CD14-positive monocyte (primary cell): ENCODE measurements at regions not wholly inside any gene's neighbourhood (a gene's known extent, or its start where the extent isn't known, plus 50 kb on each side); places are given as distances from the start of the nearest gene placed in this dataset.
"Not testable (repeated sequence)": the region's sequence is repeated elsewhere in the genome, so short reads cannot be mapped to it uniquely, and the experiment has no call there.

Experiments used
- DNase-seq, 3 donors: peaks; one replicate each; pipeline ENCODE4 v3.0.0-alpha.2; 2011 to 2022
- H2AFZ ChIP-seq: 2 replicates; pipeline ENCODE4 v1.6.0; 2012; ENCODE audit warnings: mild to moderate bottlenecking, low read depth, low read length, inconsistent platforms; ENCODE audit not compliant: insufficient read depth, poor library complexity, severe bottlenecking
- H3K27ac ChIP-seq, 2 donors: 1 replicate in 1 of 2; 2 replicates in 1 of 2; pipeline ENCODE4 v1.5.1; 2012 to 2013; ENCODE audit warnings: low read length in 2 of 2, control low read depth in 1 of 2, inconsistent platforms in 1 of 2, low read depth in 1 of 2, mild to moderate bottlenecking in 1 of 2
- H3K27me3 ChIP-seq, 2 donors: one replicate each; pipeline versions ENCODE4 v1.6.0 to v1.6.1; 2011 to 2013; ENCODE audit warnings: low read length in 2 of 2; ENCODE audit not compliant: control insufficient read depth in 2 of 2, insufficient read depth in 2 of 2
- H3K36me3 ChIP-seq, 2 donors: replicated peaks in 1 of 2; 1 replicate in 1 of 2; 2 replicates in 1 of 2; pipeline versions ENCODE4 v1.5.1 to v1.6.1; 2012 to 2013; ENCODE audit warnings: low read length in 2 of 2, control low read depth in 1 of 2, inconsistent platforms in 1 of 2, mild to moderate bottlenecking in 1 of 2; ENCODE audit not compliant: insufficient read depth in 2 of 2, control insufficient read depth in 1 of 2
- H3K4me1 ChIP-seq, 2 donors: 1 replicate in 1 of 2; 2 replicates in 1 of 2; pipeline versions ENCODE4 v1.5.1 to v1.6.1; 2012 to 2013; ENCODE audit warnings: low read length in 2 of 2, control low read depth in 1 of 2, inconsistent platforms in 1 of 2, mild to moderate bottlenecking in 1 of 2, moderate library complexity in 1 of 2; ENCODE audit not compliant: insufficient read depth in 2 of 2, control insufficient read depth in 1 of 2
- H3K4me2 ChIP-seq: replicated peaks from 2 replicates; pipeline ENCODE3; 2012; ENCODE audit warnings: low read length, moderate library complexity, mild to moderate bottlenecking; ENCODE audit not compliant: poor library complexity, severe bottlenecking; ENCODE audit errors: extremely low read depth
- H3K4me3 ChIP-seq, 3 experiments: fragments of 200-600 bp in 1 of 3; sonication (generic) in 1 of 3; replicated peaks in 1 of 3; 1 replicate in 2 of 3; 2 replicates in 1 of 3; pipeline ENCODE4 v1.5.1; 2011 to 2013; ENCODE audit warnings: low read length in 3 of 3, mild to moderate bottlenecking in 3 of 3, control low read depth in 2 of 3, low read depth in 2 of 3, inconsistent platforms in 1 of 3, moderate library complexity in 1 of 3
- H3K79me2 ChIP-seq: 2 replicates; pipeline ENCODE4 v1.6.0; 2012; ENCODE audit warnings: mild to moderate bottlenecking, control low read depth, inconsistent platforms, low read length, moderate library complexity; ENCODE audit not compliant: insufficient read depth
- H3K9ac ChIP-seq: 2 replicates; pipeline ENCODE4 v1.6.0; 2017; ENCODE audit warnings: low read length, mild to moderate bottlenecking; ENCODE audit not compliant: insufficient read depth, poor library complexity, severe bottlenecking
- H3K9me3 ChIP-seq, 2 donors: replicated peaks in 1 of 2; 1 replicate in 1 of 2; 2 replicates in 1 of 2; pipeline versions ENCODE4 v1.5.1 to v1.6.1; 2012 to 2013; ENCODE audit warnings: low read length in 2 of 2, control low read depth in 1 of 2; ENCODE audit not compliant: control insufficient read depth in 1 of 2, insufficient read depth in 1 of 2
- H4K20me1 ChIP-seq: 2 replicates; pipeline ENCODE4 v1.6.0; 2012; ENCODE audit warnings: mild to moderate bottlenecking, low read length, control low read depth, moderate library complexity; ENCODE audit not compliant: insufficient read depth
- H3K27ac Mint-ChIP-seq, 7 donors: one replicate each; pipeline ENCODE4 v1.8.0; 2020; ENCODE audit warnings: mild to moderate bottlenecking in 7 of 7, mixed read lengths in 7 of 7, moderate library complexity in 6 of 7, inconsistent platforms in 2 of 7
- H3K27me3 Mint-ChIP-seq, 3 donors: one replicate each; pipeline ENCODE4 v1.8.0; 2021 to 2022; ENCODE audit warnings: low read depth in 3 of 3, mild to moderate bottlenecking in 3 of 3, mixed read lengths in 3 of 3, moderate library complexity in 3 of 3, inconsistent platforms in 1 of 3
- H3K36me3 Mint-ChIP-seq, 2 donors: one replicate each; pipeline ENCODE4 v1.8.0; 2020; ENCODE audit warnings: mixed read lengths in 2 of 2, inconsistent platforms in 1 of 2, mild to moderate bottlenecking in 1 of 2
- H3K4me1 Mint-ChIP-seq: one replicate; pipeline ENCODE4 v1.8.0; 2020; ENCODE audit warnings: mild to moderate bottlenecking, mixed read lengths
- H3K4me3 Mint-ChIP-seq, 2 donors: one replicate each; pipeline ENCODE4 v1.8.0; 2020; ENCODE audit warnings: mild to moderate bottlenecking in 2 of 2, mixed read lengths in 2 of 2, moderate library complexity in 1 of 2
- H3K9me3 Mint-ChIP-seq, 7 donors: one replicate each; pipeline ENCODE4 v1.8.0; 2020 to 2022; ENCODE audit warnings: mixed read lengths in 7 of 7, mild to moderate bottlenecking in 6 of 7, moderate library complexity in 6 of 7, inconsistent platforms in 2 of 7
- WGBS: methylation state at CpG from one replicate; pipeline ENCODE4 v1.1.5; 2013; ENCODE audit warnings: missing lambda C conversion rate; ENCODE audit not compliant: insufficient coverage; 5-methylcytosine and 5-hydroxymethylcytosine counted together
- intact Hi-C, 2 donors: fragments of 100-400 bp; cut with micrococcal nuclease; formaldehyde crosslinking; loops; one replicate each; pipeline versions ENCODE4 v1.15.0 to v1.15.1; 2023

GRCh38 chr9:41357918-41358404 lies 168.8 kb upstream of the ZNG1F start:
- intact Hi-C loops, DNase-seq, H3K27ac ChIP-seq, H3K79me2 ChIP-seq, H3K9me3 Mint-ChIP-seq, H3K9me3 ChIP-seq, H3K36me3 Mint-ChIP-seq, H4K20me1 ChIP-seq, H3K36me3 ChIP-seq, H3K27me3 ChIP-seq: not testable (repeated sequence)
- Mint-ChIP-seq H3K27me3 (peaks cover 0 to 12% (median 1%) of the 10 kb centered on the region in 3 donors), H3K27ac (peak overlapping the region in 3 of 7 donors; percentile 91 to 96 (median 95)), H3K4me3 (peak overlapping the region; percentile 60 to 98), H3K4me1 (peaks cover 12% of the 10 kb centered on the region)
- Histone ChIP-seq H3K4me2 (peak overlapping the region; percentile 11), H2AFZ (peak overlapping the region; percentile 35), H3K4me1 (peaks cover 12 to 16% of the 10 kb centered on the region in 2 donors), H3K4me3 (peak overlapping the region in 1 of 3 experiments; percentile 77), H3K9ac (peak overlapping the region; percentile 46)
- 57% methylated on average over 7 of the region's 31 CpGs for WGBS

- intact Hi-C loops, DNase-seq, H3K27ac Mint-ChIP-seq, H3K36me3 ChIP-seq, H3K36me3 Mint-ChIP-seq, H3K27me3 ChIP-seq, H3K4me2 ChIP-seq, H3K79me2 ChIP-seq, H3K9me3 ChIP-seq, H3K9ac ChIP-seq, H2AFZ ChIP-seq, H4K20me1 ChIP-seq, H3K27ac ChIP-seq: not testable (repeated sequence)
- H3K4me3 Mint-ChIP-seq: peak overlapping the region; percentile 20 to 35
- peak overlapping the region in 1 of 3 experiments; percentile 44 for H3K4me3 ChIP-seq
- H3K27me3 Mint-ChIP-seq: peaks cover 0 to 12% (median 1%) of the 10 kb centered on the region in 3 donors
- H3K4me1 ChIP-seq: peaks cover 12 to 16% of the 10 kb centered on the region in 2 donors
- peaks cover 3 to 11% (median 8%) of the 10 kb centered on the region in 7 donors for H3K9me3 Mint-ChIP-seq
- WGBS: no CpG with 5 or more reads among the region's 21 CpGs
- H3K4me1 Mint-ChIP-seq: peaks cover 12% of the 10 kb centered on the region
Measured at GRCh38 chr9:41357350-41357748, 168.2 kb upstream of the ZNG1F start.

- Mint-ChIP-seq H3K4me3 (peak overlapping the region in 1 of 2 donors; percentile 64), H3K4me1 (peaks cover 12% of the 10 kb centered on the region), H3K9me3 (peaks cover 7 to 15% (median 10%) of the 10 kb centered on the region in 7 donors), H3K27me3 (peaks cover 0 to 12% (median 1%) of the 10 kb centered on the region in 3 donors)
- H3K27ac Mint-ChIP-seq, H3K79me2 ChIP-seq, H3K36me3 Mint-ChIP-seq, H4K20me1 ChIP-seq, H3K27me3 ChIP-seq, H3K9ac ChIP-seq, H3K36me3 ChIP-seq, H3K4me2 ChIP-seq, H3K9me3 ChIP-seq, H3K27ac ChIP-seq, intact Hi-C loops, H2AFZ ChIP-seq: not testable (repeated sequence)
- Histone ChIP-seq H3K4me1 (peaks cover 12 to 16% of the 10 kb centered on the region in 2 donors), H3K4me3 (peak overlapping the region in 2 of 3 experiments; percentile 36 to 44)
- WGBS: no CpG with 5 or more reads among the region's 42 CpGs
- peak; percentile 23 to 59 (median 43) for DNase-seq
Measured at GRCh38 chr9:41356588-41357349, 167.7 kb upstream of the ZNG1F start.

- DNase-seq, H3K9me3 ChIP-seq, H3K9ac ChIP-seq, H3K27ac ChIP-seq, H3K36me3 ChIP-seq, H4K20me1 ChIP-seq, H3K79me2 ChIP-seq, intact Hi-C loops, H3K27ac Mint-ChIP-seq, H3K4me2 ChIP-seq, H2AFZ ChIP-seq, H3K27me3 ChIP-seq, H3K36me3 Mint-ChIP-seq: not testable (repeated sequence)
- H3K9me3 Mint-ChIP-seq: peaks cover 7 to 15% (median 10%) of the 10 kb centered on the region in 7 donors
- no CpG with 5 or more reads among the region's 36 CpGs for WGBS
- Histone ChIP-seq H3K4me1 (peaks cover 12 to 16% of the 10 kb centered on the region in 2 donors), H3K4me3 (peak overlapping the region in 2 of 3 experiments; percentile 36 to 44)
- H3K27me3 Mint-ChIP-seq: peaks cover 0 to 12% (median 1%) of the 10 kb centered on the region in 3 donors
- peaks cover 12% of the 10 kb centered on the region for H3K4me1 Mint-ChIP-seq
- H3K4me3 Mint-ChIP-seq: peak overlapping the region in 1 of 2 donors; percentile 81
Measured at GRCh38 chr9:41355712-41356450, 166.8 kb upstream of the ZNG1F start.
